NCI-H510A treated with DMSO at 0.1 percent for 48 hours (cell line): ENCODE measurements at regions not wholly inside any gene's neighbourhood (a gene's known extent, or its start where the extent isn't known, plus 50 kb on each side); places are given as distances from the start of the nearest gene placed in this dataset.
"Not testable (repeated sequence)": the region's sequence is repeated elsewhere in the genome, so short reads cannot be mapped to it uniquely, and the experiment has no call there.

Source experiments
- DNase-seq: peaks from one replicate; lab custom pipeline; 2025; lab: John Stamatoyannopoulos, UW

DNA sequence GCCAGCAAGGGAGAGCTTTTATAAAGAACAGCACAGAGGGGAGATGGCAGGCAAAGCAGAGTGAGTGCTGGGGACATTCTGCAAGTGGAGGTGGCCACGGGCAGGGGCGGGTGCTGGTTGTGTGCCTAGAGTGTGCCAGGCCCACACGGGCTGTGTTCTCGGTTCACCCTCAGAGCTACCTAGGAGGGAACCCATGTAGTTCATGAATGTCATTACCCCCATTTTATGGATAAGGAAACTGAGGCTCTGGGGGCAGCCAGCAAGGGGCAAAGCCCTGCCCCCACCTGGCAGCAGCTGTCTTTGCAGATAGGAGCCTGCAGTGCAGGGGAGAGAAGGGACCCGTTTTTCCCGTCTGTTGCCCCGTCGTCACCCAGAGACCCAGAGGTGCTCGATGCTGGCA lies 85.2 kb upstream of the NCOR2 start:
- no peak for DNase-seq

- DNase-seq = no peak
These were observed 84.3 kb upstream of the NCOR2 start for GRCh38 chr12:124651516-124652273.

- no peak for DNase-seq
These were observed 83.5 kb upstream of the NCOR2 start for GRCh38 chr12:124650912-124651311.

GRCh38 chr12:124648710-124649384 lies 81.4 kb upstream of the NCOR2 start:
- no peak for DNase-seq

- no peak for DNase-seq
These were observed 79.9 kb upstream of the NCOR2 start for GRCh38 chr12:124647316-124647715.

DNA sequence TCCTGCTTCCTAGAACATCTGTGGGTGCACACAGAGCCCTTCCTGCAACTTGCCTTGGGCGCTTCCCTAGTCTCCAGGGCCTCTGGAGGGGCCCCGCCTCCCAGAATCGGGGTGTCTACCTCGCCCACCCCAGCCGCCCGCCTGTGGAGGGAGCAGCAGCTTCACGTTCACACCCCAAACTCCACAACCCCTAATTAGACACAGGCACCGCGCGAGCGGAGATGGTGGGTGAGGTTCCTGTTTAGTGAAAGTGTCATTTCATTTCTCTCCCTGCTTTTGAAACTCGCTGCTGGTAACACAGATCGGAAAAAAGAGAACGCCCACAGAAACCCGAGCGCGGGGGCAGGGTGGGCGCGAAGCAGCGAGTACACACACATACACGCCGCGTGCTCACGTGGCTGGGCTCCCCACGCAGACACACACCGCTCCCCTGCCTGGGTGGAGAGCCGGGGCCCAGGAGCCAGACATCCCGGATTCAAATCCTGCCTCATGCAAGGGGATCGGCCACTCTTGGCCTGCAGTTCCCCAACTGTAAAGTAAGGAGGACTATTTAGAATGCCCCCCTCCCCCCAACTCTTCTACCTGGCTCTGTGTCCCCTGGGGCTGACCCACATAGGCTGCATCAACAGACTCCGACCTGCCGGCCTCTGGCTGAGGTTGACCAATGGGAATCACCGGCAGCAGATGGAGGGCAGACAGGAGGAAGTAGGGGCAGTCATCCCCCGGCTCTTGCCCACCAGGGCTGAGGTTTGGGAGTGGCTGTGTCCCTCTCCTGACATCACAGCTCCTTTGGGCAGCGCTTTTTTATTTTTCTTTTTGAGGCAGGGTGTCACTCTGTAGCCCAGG lies 79.2 kb upstream of the NCOR2 start:
- no peak for DNase-seq

- DNase-seq = no peak
These were observed 78.3 kb upstream of the NCOR2 start for GRCh38 chr12:124645530-124646244.

GRCh38 chr12:124643768-124644167 lies 76.4 kb upstream of the NCOR2 start:
- DNase-seq = not testable (repeated sequence)

DNA sequence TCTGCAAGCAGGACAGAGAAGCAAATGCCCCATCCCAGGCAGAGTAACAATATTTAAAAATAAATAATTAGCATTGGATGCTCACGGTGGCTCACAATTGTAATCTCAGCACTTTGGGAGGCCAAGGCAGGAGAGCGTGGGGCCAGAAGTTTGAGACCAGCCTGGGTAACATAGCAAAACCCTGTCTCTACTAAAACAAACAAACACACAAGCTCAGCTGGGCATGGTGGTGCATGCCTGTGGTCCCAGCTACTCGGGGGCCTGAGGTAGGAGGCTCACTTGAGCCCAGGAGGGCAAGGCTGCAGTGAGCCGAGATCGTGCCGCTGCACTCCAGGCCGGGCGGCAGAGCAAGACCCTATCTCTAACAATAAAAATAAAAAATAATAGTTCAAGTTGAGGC lies 74.7 kb upstream of the NCOR2 start:
- DNase-seq = no peak

DNA sequence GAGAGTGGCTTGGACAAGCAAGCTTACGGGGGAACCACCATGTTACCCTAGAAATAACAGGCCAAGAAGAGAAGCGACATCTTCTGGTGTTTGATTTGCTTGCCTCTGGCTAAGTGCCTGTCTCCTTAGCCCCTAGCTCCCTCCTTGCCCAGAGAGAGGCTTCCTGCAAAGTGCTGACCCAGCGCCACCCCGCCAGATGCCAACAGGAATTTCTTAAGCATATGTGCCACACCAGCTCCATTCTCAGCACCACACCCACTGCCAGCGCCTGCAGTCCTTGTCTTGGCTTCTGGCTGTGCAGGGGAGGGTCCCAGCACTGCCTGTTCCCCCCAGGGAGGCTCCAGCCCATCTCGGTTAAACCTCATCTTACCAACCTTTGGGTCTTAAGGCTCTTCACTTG lies 74.2 kb upstream of the NCOR2 start:
- DNase-seq = no peak

GRCh38 chr12:124640056-124640455 lies 72.6 kb upstream of the NCOR2 start:
- DNase-seq = no peak

- no peak for DNase-seq
These were observed 71.9 kb upstream of the NCOR2 start for GRCh38 chr12:124639122-124639806.

- no peak for DNase-seq
These were observed 70.2 kb upstream of the NCOR2 start for GRCh38 chr12:124637581-124637981.

GRCh38 chr12:124637163-124637562 lies 69.8 kb upstream of the NCOR2 start:
- DNase-seq = no peak

DNA sequence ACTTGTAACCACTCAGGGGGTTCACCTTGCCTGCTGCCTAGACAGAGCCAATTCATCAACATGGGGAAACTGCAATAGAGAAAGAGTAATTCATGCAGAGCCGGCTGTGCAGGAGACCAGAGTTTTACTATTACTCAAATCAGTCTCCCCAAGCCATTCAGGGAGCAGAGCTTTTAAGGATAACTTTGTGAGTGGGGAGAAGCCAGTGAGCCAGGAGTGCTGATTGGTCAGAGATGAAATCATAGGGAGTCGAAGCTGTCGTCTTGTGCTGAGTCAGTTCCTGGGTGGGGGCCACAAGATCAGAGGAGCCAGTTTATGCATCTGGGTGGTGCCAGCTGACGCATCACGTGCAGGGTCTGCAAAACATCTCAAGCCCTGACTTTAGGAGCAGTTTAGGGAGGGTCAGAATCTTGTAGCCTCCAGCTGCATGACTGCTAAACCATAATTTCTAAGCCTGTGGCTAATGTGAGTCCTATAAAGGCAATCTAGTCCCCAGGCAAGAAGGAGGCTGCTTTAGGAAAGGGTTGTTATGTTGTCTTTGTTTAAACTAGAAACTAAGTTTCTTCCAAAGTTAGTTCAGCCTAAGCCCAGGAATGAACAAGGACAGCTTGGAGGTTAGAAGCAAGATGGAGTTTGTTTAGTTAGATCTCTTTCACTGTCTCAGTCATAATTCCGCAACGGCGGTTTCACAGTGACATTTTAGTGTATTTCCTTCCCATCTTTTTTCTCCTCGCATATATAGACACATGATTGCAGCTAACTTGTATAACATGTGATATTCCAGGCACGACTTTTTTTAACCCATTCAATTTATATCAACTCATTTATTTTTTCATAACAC lies 68.9 kb upstream of the NCOR2 start:
- DNase-seq = no peak

DNA sequence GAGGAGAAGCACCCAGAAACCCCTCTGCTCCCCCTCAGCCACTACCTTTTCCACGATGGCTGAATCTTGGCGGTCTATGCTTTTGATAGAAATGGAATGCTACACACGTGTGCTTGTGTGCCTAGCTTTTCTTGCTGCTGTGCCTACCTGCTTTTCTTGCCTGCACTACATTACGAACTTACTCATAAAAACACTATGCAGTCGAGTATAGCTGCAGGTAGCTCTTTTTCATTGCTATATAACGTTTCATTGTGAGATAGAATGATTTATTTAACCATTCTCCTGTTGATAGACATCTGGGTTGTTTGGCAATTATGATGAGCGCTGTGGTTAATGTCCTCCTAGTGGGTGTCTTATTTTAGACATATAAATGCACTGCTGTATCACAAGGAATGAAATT lies 67.9 kb upstream of the NCOR2 start:
- DNase-seq = no peak

DNA sequence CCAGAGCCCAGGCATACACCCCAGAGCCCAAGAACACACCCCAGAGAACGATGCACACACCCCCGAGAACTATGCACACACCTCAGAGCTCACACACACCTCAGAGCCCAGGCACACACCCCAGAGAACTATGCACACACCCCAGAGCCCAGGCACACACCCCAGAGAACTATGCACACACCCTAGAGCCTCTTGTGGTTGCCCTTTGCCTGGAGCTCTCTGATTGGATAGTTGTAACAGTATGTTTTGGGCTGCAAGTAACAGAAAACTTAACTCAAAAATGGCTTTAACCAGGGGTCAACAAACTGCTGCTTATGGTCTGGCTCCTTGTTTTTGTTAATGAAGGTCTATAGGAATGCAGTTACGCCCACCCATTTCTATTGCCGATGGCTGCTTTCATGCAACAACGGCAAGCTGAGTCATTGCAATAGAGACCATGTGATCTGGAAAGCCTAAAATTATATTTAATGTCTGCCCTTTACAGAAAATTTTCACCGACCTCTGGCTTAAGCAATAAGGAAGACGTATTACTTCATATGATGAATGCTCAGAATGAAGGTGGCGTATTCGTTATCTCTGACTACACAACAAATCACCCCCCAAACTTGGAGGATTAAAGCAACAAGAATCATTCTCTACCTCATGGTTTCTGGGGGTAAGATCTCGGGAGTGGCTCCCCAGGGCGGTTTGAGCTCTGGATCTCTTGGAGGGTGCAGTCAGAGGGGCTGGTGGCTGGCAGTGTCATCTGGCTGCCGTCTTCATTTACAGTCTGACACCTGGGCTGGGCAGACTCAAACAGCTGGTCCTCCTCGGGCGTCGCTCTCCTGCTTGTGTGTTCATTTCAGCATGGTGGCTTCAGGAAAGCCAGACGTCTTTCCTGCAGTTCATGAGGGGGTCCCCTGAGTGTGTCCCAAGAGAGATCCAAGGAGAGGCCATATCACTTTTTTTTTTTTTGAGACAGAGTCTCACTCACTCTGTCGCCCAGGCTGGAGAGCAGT lies 66.3 kb upstream of the NCOR2 start:
- DNase-seq = no peak

- DNase-seq = no peak
These were observed 65.1 kb upstream of the NCOR2 start for GRCh38 chr12:124632519-124632984.

DNA sequence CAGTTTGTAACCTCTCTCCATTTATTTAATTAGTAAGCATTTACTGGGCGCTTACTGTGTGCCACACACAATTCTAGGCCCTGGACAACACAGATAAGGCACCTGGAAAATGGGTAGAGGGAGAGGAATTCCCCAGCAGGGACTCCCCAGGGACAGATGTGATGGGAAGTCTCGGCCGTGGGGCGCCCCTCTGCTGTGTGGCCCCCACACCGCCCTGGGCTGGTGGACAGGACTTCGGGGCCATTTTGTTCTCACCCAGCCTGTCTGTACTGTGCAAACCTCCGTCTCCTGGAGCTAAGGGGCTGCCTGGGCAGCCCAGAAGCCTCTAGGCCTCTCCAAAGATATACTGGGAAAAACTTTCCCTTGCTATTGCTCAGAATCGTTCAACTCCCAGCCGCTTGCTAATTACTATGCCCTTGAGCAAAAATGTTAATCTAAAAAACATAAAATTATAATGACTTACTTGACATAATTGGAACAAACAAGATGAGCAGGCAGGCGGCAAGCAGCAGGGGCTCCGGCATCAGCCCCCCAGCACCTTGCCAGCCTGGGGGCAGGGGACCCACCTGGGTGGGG lies 64.4 kb upstream of the NCOR2 start:
- DNase-seq = no peak
